Esophagus (tissue), 2 donors: ENCODE measurements at regions not wholly inside any gene's neighbourhood (a gene's known extent, or its start where the extent isn't known, plus 50 kb on each side); places are given as distances from the start of the nearest gene placed in this dataset.

Experiments
- H3K27ac ChIP-seq, 2 donors: one replicate each; pipeline ENCODE4 v1.5.1; 2013; ENCODE audit warnings: low read depth in 2 of 2, mild to moderate bottlenecking in 2 of 2, inconsistent platforms in 1 of 2, low read length in 1 of 2, moderate library complexity in 1 of 2
- H3K27me3 ChIP-seq, 2 donors: one replicate each; pipeline ENCODE4 v1.6.1; 2013; ENCODE audit warnings: low read length in 2 of 2, control low read depth in 1 of 2, mild to moderate bottlenecking in 1 of 2; ENCODE audit not compliant: insufficient read depth in 2 of 2, control insufficient read depth in 1 of 2
- H3K36me3 ChIP-seq, 2 donors: one replicate each; pipeline ENCODE4 v1.6.1; 2013; ENCODE audit warnings: low read length in 1 of 2; ENCODE audit not compliant: control insufficient read depth in 2 of 2, insufficient read depth in 2 of 2
- H3K4me1 ChIP-seq, 2 donors: one replicate each; pipeline ENCODE4 v1.6.1; 2013; ENCODE audit warnings: low read length in 1 of 2; ENCODE audit not compliant: control insufficient read depth in 2 of 2, insufficient read depth in 2 of 2
- H3K4me3 ChIP-seq, 2 donors: one replicate each; pipeline ENCODE4 v1.5.1; 2013; ENCODE audit warnings: low read length in 2 of 2, mild to moderate bottlenecking in 2 of 2, low read depth in 1 of 2, moderate library complexity in 1 of 2
- H3K9me3 ChIP-seq, 2 donors: one replicate each; pipeline ENCODE4 v1.6.1; 2013; ENCODE audit warnings: mild to moderate bottlenecking in 2 of 2, low read depth in 1 of 2, low read length in 1 of 2, moderate library complexity in 1 of 2; ENCODE audit not compliant: control insufficient read depth in 2 of 2, insufficient read depth in 1 of 2
- WGBS, 2 donors: extraction: QIAGEN DNeasy Blood & Tissue Kit; methylation state at CpG; one replicate each; pipeline ENCODE4 v1.1.7; 2013; 5-methylcytosine and 5-hydroxymethylcytosine counted together
- donor health status: healthy with polysubstance abuse.
- donor health status: Bipolar disorder and iron deficiency.

DNA sequence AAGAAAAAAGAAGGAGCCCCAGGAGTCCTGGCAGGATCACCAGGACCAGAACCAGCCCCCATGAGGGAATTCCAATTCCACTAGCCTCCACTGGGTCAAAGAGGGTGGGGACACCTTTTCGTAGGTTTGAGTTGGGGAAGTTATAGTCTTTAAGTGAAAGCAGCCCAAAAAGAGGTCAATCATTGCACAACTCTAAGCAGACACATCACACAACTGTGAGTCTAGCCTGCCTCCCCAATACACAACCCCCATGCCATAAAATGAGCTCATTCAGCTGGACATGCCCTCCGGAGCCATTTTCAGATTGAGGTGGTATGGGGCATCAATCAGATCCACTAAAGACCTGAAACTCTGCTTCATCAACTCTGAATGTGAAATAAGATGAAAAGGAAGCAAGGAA lies 179.9 kb downstream of the NPHP4 start:
- Histone ChIP-seq H3K36me3 (no peaks in the 10 kb centered on the region), H3K4me1 (peaks cover 0 to 2% of the 10 kb centered on the region in 2 donors), H3K9me3 (peaks cover 0 to 6% of the 10 kb centered on the region in 2 donors), H3K27ac (no peak overlapping the region), H3K27me3 (no peaks in the 10 kb centered on the region), H3K4me3 (no peak overlapping the region)
- 78 to 82% methylated on average over 2 of the region's 2 CpGs for WGBS, 2 donors

- Histone ChIP-seq H3K27me3 (no peaks in the 10 kb centered on the region), H3K9me3 (peaks cover 0 to 5% of the 10 kb centered on the region in 2 donors), H3K4me1 (peaks cover 0 to 2% of the 10 kb centered on the region in 2 donors), H3K36me3 (no peaks in the 10 kb centered on the region), H3K4me3 (no peak overlapping the region), H3K27ac (no peak overlapping the region)
- WGBS, 2 donors = 52 to 61% methylated on average over 8 to 11 of the region's 11 CpGs
These were observed 180.8 kb downstream of the NPHP4 start for GRCh38 chr1:5811419-5811818.

- H3K4me3 ChIP-seq = no peak overlapping the region
- H3K9me3 ChIP-seq = peaks cover 0 to 5% of the 10 kb centered on the region in 2 donors
- H3K27ac ChIP-seq = no peak overlapping the region
- WGBS, 2 donors = 61 to 63% methylated on average over 11 of the region's 11 CpGs
- H3K4me1 ChIP-seq = peaks cover 0 to 2% of the 10 kb centered on the region in 2 donors
- no peaks in the 10 kb centered on the region for H3K27me3 ChIP-seq
- no peaks in the 10 kb centered on the region for H3K36me3 ChIP-seq
These were observed 181.5 kb downstream of the NPHP4 start for GRCh38 chr1:5810553-5811270.

DNA sequence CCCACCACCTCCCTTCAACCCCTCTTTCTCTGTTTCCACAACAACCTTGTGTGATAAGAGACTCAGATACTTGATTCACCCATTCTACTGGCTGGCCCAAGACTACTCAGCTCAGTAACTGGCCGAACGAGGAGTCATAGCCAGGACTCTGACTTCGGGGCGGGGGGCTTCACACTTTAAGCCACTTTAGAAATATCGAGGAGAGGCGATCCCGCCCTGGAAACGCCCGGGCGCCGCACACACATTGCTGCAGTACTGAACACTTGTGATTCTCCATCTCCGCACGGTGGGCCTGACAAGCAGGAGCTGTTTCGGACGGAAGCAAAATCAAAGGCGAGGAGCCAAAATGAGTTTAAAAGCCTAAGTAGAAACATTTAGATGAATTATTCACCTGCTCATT lies 182.1 kb downstream of the NPHP4 start:
- Histone ChIP-seq H3K27ac (no peak overlapping the region), H3K4me1 (peaks cover 0 to 2% of the 10 kb centered on the region in 2 donors), H3K27me3 (no peaks in the 10 kb centered on the region), H3K36me3 (no peaks in the 10 kb centered on the region), H3K9me3 (peaks cover 0 to 5% of the 10 kb centered on the region in 2 donors), H3K4me3 (no peak overlapping the region)
- 89 to 90% methylated on average over 16 of the region's 16 CpGs for WGBS, 2 donors

DNA sequence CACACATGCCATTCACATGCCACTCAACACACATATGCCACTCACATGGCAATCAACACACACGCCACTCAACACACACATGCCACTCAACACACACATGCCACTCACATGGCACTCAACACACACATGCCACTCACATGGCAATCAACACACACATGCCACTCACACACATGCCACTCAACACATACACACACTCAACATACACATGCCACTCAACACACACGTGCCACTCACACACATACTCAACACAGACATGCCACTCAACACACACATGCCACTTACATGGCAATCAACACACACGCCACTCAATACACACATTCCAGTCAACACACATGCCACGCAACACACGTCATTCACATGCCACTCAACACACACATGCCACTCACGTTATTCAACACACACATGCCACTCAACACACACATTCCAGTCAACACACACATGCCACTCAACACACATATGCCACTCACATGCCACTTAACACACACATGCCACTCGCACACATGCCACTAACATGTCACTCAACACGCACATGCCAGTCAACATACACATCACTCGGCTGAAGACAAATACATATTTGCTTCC lies 182.9 kb downstream of the NPHP4 start:
- WGBS, 2 donors = 89 to 95% methylated on average over 9 of the region's 9 CpGs
- peaks cover 0 to 2% of the 10 kb centered on the region in 2 donors for H3K4me1 ChIP-seq
- H3K36me3 ChIP-seq = no peaks in the 10 kb centered on the region
- no peak overlapping the region for H3K27ac ChIP-seq
- H3K27me3 ChIP-seq = no peaks in the 10 kb centered on the region
- H3K9me3 ChIP-seq = peaks cover 0 to 5% of the 10 kb centered on the region in 2 donors
- no peak overlapping the region for H3K4me3 ChIP-seq

GRCh38 chr1:5803851-5804250 lies 188.4 kb downstream of the NPHP4 start:
- Histone ChIP-seq H3K4me1 (peaks cover 0 to under 1% of the 10 kb centered on the region in 2 donors), H3K27me3 (no peaks in the 10 kb centered on the region), H3K9me3 (peaks cover 0 to 8% of the 10 kb centered on the region in 2 donors), H3K36me3 (no peaks in the 10 kb centered on the region), H3K27ac (no peak overlapping the region), H3K4me3 (no peak overlapping the region)

- 65 to 80% methylated on average over 1 of the region's 1 CpG for WGBS, 2 donors
- no peaks in the 10 kb centered on the region for H3K4me1 ChIP-seq
- H3K27me3 ChIP-seq = no peaks in the 10 kb centered on the region
- H3K27ac ChIP-seq = no peak overlapping the region
- H3K4me3 ChIP-seq = no peak overlapping the region
- H3K36me3 ChIP-seq = no peaks in the 10 kb centered on the region
- H3K9me3 ChIP-seq = peaks cover 0 to 8% of the 10 kb centered on the region in 2 donors
These were observed 189.6 kb downstream of the NPHP4 start for GRCh38 chr1:5802606-5803005.

DNA sequence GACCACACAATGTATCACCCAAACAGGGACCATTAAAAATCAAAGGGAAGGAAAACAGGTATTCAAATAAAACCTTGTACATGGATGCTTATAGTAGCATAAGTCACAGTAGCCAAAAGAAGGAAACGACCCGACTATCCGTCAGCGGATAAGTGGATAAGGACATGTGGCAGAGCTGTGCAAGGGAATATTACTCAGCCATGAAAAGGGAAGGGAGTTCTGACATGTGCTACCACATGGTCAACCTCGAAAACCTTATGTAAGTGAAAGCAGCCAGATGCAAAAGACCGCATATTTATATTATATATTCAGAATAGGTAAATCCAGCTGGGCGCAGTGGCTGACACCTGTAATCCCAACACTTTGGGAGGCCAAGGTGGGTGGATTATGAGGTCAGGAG lies 193.3 kb downstream of the NPHP4 start:
- Histone ChIP-seq H3K36me3 (no peaks in the 10 kb centered on the region), H3K27me3 (no peaks in the 10 kb centered on the region), H3K4me3 (no peak overlapping the region), H3K9me3 (peaks cover 4 to 8% of the 10 kb centered on the region in 2 donors), H3K27ac (no peak overlapping the region), H3K4me1 (no peaks in the 10 kb centered on the region)
- 84 to 90% methylated on average over 7 of the region's 7 CpGs for WGBS, 2 donors

- Histone ChIP-seq H3K27me3 (no peaks in the 10 kb centered on the region), H3K9me3 (peaks cover 4 to 8% of the 10 kb centered on the region in 2 donors), H3K4me1 (no peaks in the 10 kb centered on the region), H3K4me3 (no peak overlapping the region), H3K36me3 (no peaks in the 10 kb centered on the region), H3K27ac (no peak overlapping the region)
- WGBS, 2 donors = 72 to 78% methylated on average over 13 of the region's 13 CpGs
These were observed 194.0 kb downstream of the NPHP4 start for GRCh38 chr1:5798151-5798730.
